ENCODE measurements at regions not wholly inside any gene's neighbourhood (a gene's known extent, or its start where the extent isn't known, plus 50 kb on each side); places are given as distances from the start of the nearest gene placed in this dataset.

GRCh38 chr2:185428000-185428399 is 310.6 kb upstream of the FSIP2 start:
- TF ChIP-seq MAX (IDR thresholded peaks at IDR 0.05): no peak
- TF ChIP-seq TCF12 (IDR thresholded peaks at IDR 0.05; ENCODE audit: low read depth): no peak
- no peak for TF ChIP-seq CREB1 (IDR thresholded peaks at IDR 0.05; ENCODE audit: low read depth)
- TF ChIP-seq ZBTB7A (IDR thresholded peaks at IDR 0.05; ENCODE audit: low read depth): no peak
- no peak for TF ChIP-seq CEBPB (IDR thresholded peaks at IDR 0.05)
- TF ChIP-seq TAF1 (IDR thresholded peaks at IDR 0.05; ENCODE audit: low read depth): no peak
- TF ChIP-seq EP300 (IDR thresholded peaks at IDR 0.05; ENCODE audit: borderline replicate concordance): no peak
- TF ChIP-seq TEAD4 (IDR thresholded peaks at IDR 0.05): no peak
- TF ChIP-seq REST (IDR thresholded peaks at IDR 0.05; ENCODE audit: low read depth): no peak
- no peak for TF ChIP-seq FOXM1 (IDR thresholded peaks at IDR 0.05; ENCODE audit: borderline replicate concordance, low read depth)

DNA sequence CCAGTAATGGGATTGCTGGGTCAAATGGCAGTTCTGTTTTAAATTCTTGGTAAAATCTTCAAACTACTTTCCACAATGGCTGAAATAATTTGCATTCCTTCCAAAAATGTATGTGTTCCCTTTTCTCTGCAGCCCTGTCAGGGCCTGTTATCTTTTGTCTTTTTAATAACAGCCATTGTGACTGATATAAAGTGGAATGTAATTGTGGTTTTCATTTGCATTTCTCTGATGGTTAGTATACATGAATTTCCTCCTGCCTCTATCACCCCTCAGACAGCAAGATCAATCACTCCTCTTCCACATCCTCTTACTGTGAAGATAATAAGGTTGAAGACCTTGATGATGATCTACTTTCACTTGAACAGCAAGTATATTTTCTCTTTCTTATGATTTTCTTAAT is 304.8 kb upstream of the FSIP2 start:
- no peak for TF ChIP-seq CEBPB (IDR thresholded peaks at IDR 0.05)
- no peak for TF ChIP-seq RAD21 (IDR thresholded peaks at IDR 0.05; ENCODE audit: low read depth)
- TF ChIP-seq CREB1 (IDR thresholded peaks at IDR 0.05; ENCODE audit: low read depth): no peak
- no peak for TF ChIP-seq FOXM1 (IDR thresholded peaks at IDR 0.05; ENCODE audit: borderline replicate concordance, low read depth)
- TF ChIP-seq MAX (IDR thresholded peaks at IDR 0.05): no peak
- no peak for TF ChIP-seq USF1 (IDR thresholded peaks at IDR 0.05)
- TF ChIP-seq EGR1 (IDR thresholded peaks at IDR 0.05): no peak

DNA sequence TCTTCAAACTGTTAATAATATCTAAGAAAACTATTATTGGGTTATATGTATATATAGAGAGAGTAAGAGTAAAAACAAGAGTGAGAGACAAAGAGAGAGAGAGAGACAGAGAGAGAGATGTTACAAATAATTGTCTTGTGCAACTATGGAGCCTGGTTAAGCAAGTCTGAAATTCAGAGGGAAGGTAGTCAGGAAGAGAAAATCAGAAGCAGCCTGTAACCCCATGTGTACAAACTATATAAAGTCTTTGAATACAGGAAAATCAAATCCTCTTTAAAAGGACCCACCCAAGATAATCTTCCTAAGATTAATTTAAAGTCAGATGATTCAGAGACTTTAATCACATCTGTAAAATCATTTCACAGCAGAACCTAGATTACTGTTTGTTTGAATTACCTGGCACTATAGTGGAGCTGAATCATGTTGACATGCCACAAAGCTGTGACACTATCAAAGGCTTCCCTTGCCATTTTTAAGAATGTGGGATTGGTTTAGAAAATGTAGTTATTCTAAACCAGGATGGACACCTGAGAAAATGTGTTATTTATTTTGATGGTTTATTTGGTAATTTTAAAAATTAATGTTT is 301.7 kb upstream of the FSIP2 start:
- TF ChIP-seq CEBPB (IDR thresholded peaks at IDR 0.05): no peak
- TF ChIP-seq TCF12 (IDR thresholded peaks at IDR 0.05; ENCODE audit: low read depth): no peak
- TF ChIP-seq TAF1 (IDR thresholded peaks at IDR 0.05; ENCODE audit: low read depth): no peak
- no peak for TF ChIP-seq RAD21 (IDR thresholded peaks at IDR 0.05; ENCODE audit: low read depth)
- no peak for TF ChIP-seq CREB1 (IDR thresholded peaks at IDR 0.05; ENCODE audit: low read depth)
- TF ChIP-seq REST (IDR thresholded peaks at IDR 0.05; ENCODE audit: low read depth): no peak
- no peak for TF ChIP-seq EP300 (IDR thresholded peaks at IDR 0.05; ENCODE audit: borderline replicate concordance)
- no peak for TF ChIP-seq ZBTB7A (IDR thresholded peaks at IDR 0.05; ENCODE audit: low read depth)
- no peak for TF ChIP-seq NFIC (IDR thresholded peaks at IDR 0.05)
- no peak for TF ChIP-seq MAX (IDR thresholded peaks at IDR 0.05)
- no peak for TF ChIP-seq TEAD4 (IDR thresholded peaks at IDR 0.05)
- no peak for TF ChIP-seq YY1 (IDR thresholded peaks at IDR 0.05; ENCODE audit: low read depth)
- TF ChIP-seq EGR1 (IDR thresholded peaks at IDR 0.05): no peak
- no peak for TF ChIP-seq USF1 (IDR thresholded peaks at IDR 0.05)
- TF ChIP-seq FOXM1 (IDR thresholded peaks at IDR 0.05; ENCODE audit: borderline replicate concordance, low read depth): no peak

DNA sequence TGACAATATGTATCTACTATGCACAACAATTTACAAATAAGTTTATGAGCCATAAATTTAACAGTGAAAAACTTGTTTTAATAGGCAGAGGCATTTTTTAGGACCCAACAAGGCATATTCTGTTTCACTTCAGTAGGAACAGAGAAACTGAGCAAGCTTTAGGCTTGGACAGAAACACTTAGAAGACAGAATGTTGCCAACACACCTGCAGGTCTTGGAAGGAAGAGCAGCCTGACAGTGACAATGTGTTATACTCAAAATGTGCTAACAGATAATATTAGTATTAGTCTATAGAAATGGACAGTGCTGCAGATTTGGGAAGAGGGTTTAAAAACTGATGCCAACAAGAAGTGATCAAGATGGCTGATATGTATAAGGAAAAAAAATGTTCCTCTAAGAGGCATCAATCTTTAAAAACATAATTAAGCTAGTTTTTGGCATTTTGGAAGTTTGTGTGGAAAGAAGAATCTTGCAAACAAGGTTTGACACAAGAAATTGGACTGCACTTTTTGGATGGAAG is 297.1 kb upstream of the FSIP2 start:
- no peak for TF ChIP-seq ZBTB7A (IDR thresholded peaks at IDR 0.05; ENCODE audit: low read depth)
- TF ChIP-seq REST (IDR thresholded peaks at IDR 0.05; ENCODE audit: low read depth): no peak
- no peak for TF ChIP-seq FOXM1 (IDR thresholded peaks at IDR 0.05; ENCODE audit: borderline replicate concordance, low read depth)
- no peak for TF ChIP-seq CEBPB (IDR thresholded peaks at IDR 0.05)
- no peak for TF ChIP-seq CREB1 (IDR thresholded peaks at IDR 0.05; ENCODE audit: low read depth)
- no peak for TF ChIP-seq MAX (IDR thresholded peaks at IDR 0.05)
- TF ChIP-seq NFIC (IDR thresholded peaks at IDR 0.05): no peak
- no peak for TF ChIP-seq TCF12 (IDR thresholded peaks at IDR 0.05; ENCODE audit: low read depth)
- TF ChIP-seq YY1 (IDR thresholded peaks at IDR 0.05; ENCODE audit: low read depth): no peak
- no peak for TF ChIP-seq TAF1 (IDR thresholded peaks at IDR 0.05; ENCODE audit: low read depth)
- no peak for TF ChIP-seq EGR1 (IDR thresholded peaks at IDR 0.05)
- TF ChIP-seq EP300 (IDR thresholded peaks at IDR 0.05; ENCODE audit: borderline replicate concordance): no peak
- TF ChIP-seq TEAD4 (IDR thresholded peaks at IDR 0.05): no peak
- no peak for TF ChIP-seq USF1 (IDR thresholded peaks at IDR 0.05)
- no peak for TF ChIP-seq RAD21 (IDR thresholded peaks at IDR 0.05; ENCODE audit: low read depth)

Measured in Ishikawa (cell line).